ENCODE measurements at regions not wholly inside any gene's neighbourhood (a gene's known extent, or its start where the extent isn't known, plus 50 kb on each side); places are given as distances from the start of the nearest gene placed in this dataset.

- TF ChIP-seq EZH2 (IDR thresholded peaks at IDR 0.05; ENCODE audit: low read length, missing control alignments) (no peak), CTCF (conservative IDR thresholded peaks at IDR 0.05 in 1 of 2, IDR thresholded peaks at IDR 0.05 in 1 of 2; ENCODE audit: low read depth in 1 of 2, low read length in 2 of 2) (no peak)
Observed at GRCh38 chr7:110181768-110182167, 909.2 kb upstream of the LRRN3 start.

Measured in fibroblast of lung (primary cell).